Activated CD8-positive, alpha-beta T cell treated with anti-CD3 and anti-CD28 coated beads for 36 hours (primary cell): ENCODE measurements at regions not wholly inside any gene's neighbourhood (a gene's known extent, or its start where the extent isn't known, plus 50 kb on each side); places are given as distances from the start of the nearest gene placed in this dataset.

ENCODE experiments used
- ATAC-seq: fragments of 200-7000 bp; cut with Tn5 transposase; one replicate; pipeline ENCODE4 v1.10.0; 2021; ENCODE audit warnings: mild to moderate bottlenecking, moderate library complexity
- CTCF ChIA-PET: fragments of 350-600 bp; sonication (Branson Sonifier 250); formaldehyde crosslinking; loops from one replicate; lab custom pipeline; 2021; ENCODE audit warnings: antibody characterized with exemption; lab: Charles Lee
- POLR2A ChIA-PET: fragments of 350-600 bp; sonication (Branson Sonifier 250); formaldehyde crosslinking; loops from one replicate; lab custom pipeline; 2021; ENCODE audit warnings: antibody characterized with exemption; lab: Charles Lee
- DNase-seq: peaks from one replicate; pipeline ENCODE4 v3.0.0-alpha.2; 2020
- H3K27ac Mint-ChIP-seq: one replicate; pipeline ENCODE4 v1.8.0; 2021; ENCODE audit warnings: mild to moderate bottlenecking, mixed read lengths
- H3K27me3 Mint-ChIP-seq: one replicate; pipeline ENCODE4 v1.8.0; 2021; ENCODE audit warnings: mixed read lengths
- H3K36me3 Mint-ChIP-seq: one replicate; pipeline ENCODE4 v1.8.0; 2021; ENCODE audit warnings: low read depth, mixed read lengths
- H3K4me1 Mint-ChIP-seq: one replicate; pipeline ENCODE4 v1.8.0; 2021; ENCODE audit warnings: low read depth, mixed read lengths
- H3K4me3 Mint-ChIP-seq: one replicate; pipeline ENCODE4 v1.8.0; 2021; ENCODE audit warnings: mild to moderate bottlenecking, moderate library complexity, mixed read lengths
- H3K9me3 Mint-ChIP-seq: one replicate; pipeline ENCODE4 v1.8.0; 2021; ENCODE audit warnings: mixed read lengths
- CTCF ChIP-seq: fragments of 200-600 bp; IDR thresholded peaks from one replicate; pipeline ENCODE4 v1.8.0; 2022; ENCODE audit warnings: antibody characterized with exemption, mild to moderate bottlenecking
- intact Hi-C: fragments of 100-400 bp; cut with micrococcal nuclease; formaldehyde crosslinking; loops from one replicate; pipeline ENCODE4 v1.10.0; 2022

- no peak for DNase-seq
- intact Hi-C loops, result no loop called here
- ChIA-PET POLR2A (no interaction called here), CTCF (interaction anchor here (1.0 kb wide), 1 partner anchor 36 kb away, joined by 4 read pairs; no protein-coding TSS in a partner anchor)
- Mint-ChIP-seq H3K27ac (no peak overlapping the region), H3K36me3 (no peaks in the 10 kb centered on the region), H3K4me1 (peaks cover 11% of the 10 kb centered on the region), H3K9me3 (no peaks in the 10 kb centered on the region), H3K27me3 (no peaks in the 10 kb centered on the region), H3K4me3 (no peak overlapping the region)
- TF ChIP-seq CTCF, result no peak
- ATAC-seq, result peak; percentile 55
Observed at GRCh38 chr1:229192031-229192430, 78.9 kb upstream of the RAB4A start.

- POLR2A ChIA-PET, result no interaction called here
- ATAC-seq (no peak), DNase-seq (no peak)
- CTCF ChIA-PET, result interaction anchor here (2.6 kb wide), 1 partner anchor 34 kb away, joined by 9 read pairs; no protein-coding TSS in a partner anchor
- Mint-ChIP-seq H3K27me3 (no peaks in the 10 kb centered on the region), H3K4me3 (no peak overlapping the region), H3K9me3 (no peaks in the 10 kb centered on the region), H3K36me3 (no peaks in the 10 kb centered on the region), H3K27ac (no peak overlapping the region), H3K4me1 (peaks cover 11% of the 10 kb centered on the region)
- intact Hi-C loops, result no loop called here
- no peak for TF ChIP-seq CTCF
Observed at GRCh38 chr1:229192853-229193252, 78.1 kb upstream of the RAB4A start.

- POLR2A ChIA-PET, result no interaction called here
- Mint-ChIP-seq H3K4me1 (peaks cover 12% of the 10 kb centered on the region), H3K27ac (no peak overlapping the region), H3K36me3 (no peaks in the 10 kb centered on the region), H3K4me3 (no peak overlapping the region), H3K27me3 (no peaks in the 10 kb centered on the region), H3K9me3 (no peaks in the 10 kb centered on the region)
- DNase-seq (no peak), ATAC-seq (no peak)
- no peak for TF ChIP-seq CTCF
- intact Hi-C loops, result no loop called here
- CTCF ChIA-PET, result interaction anchor here (2.6 kb wide), 1 partner anchor 33 kb away, joined by 9 read pairs; no protein-coding TSS in a partner anchor
Observed at GRCh38 chr1:229194096-229194495, 76.8 kb upstream of the RAB4A start.

- intact Hi-C loops, result no loop called here
- Mint-ChIP-seq H3K4me1 (peaks cover 22% of the 10 kb centered on the region), H3K9me3 (no peaks in the 10 kb centered on the region), H3K27me3 (no peaks in the 10 kb centered on the region), H3K27ac (no peak overlapping the region), H3K36me3 (no peaks in the 10 kb centered on the region), H3K4me3 (no peak overlapping the region)
- ATAC-seq (no peak), DNase-seq (no peak)
- CTCF ChIA-PET, result no interaction called here
- TF ChIP-seq CTCF, result no peak
- POLR2A ChIA-PET, result interaction anchor here (0.6 to 0.7 kb wide), 2 partner anchors 53 to 135 kb away, joined by 3 read pairs; no protein-coding TSS in a partner anchor
Observed at GRCh38 chr1:229195246-229195645, 75.7 kb upstream of the RAB4A start.

- no peak for DNase-seq
- no peak overlapping the region for H3K4me3 Mint-ChIP-seq
- TF ChIP-seq CTCF, result no peak
- H3K36me3 Mint-ChIP-seq, result no peaks in the 10 kb centered on the region
- POLR2A ChIA-PET, result no interaction called here
- no peak for ATAC-seq
- H3K9me3 Mint-ChIP-seq, result no peaks in the 10 kb centered on the region
- CTCF ChIA-PET, result interaction anchor here (0.6 kb wide), 1 partner anchor 31 kb away, joined by 3 read pairs; no protein-coding TSS in a partner anchor
- peaks cover 20% of the 10 kb centered on the region for H3K4me1 Mint-ChIP-seq
- H3K27ac Mint-ChIP-seq, result no peak overlapping the region
- intact Hi-C loops, result no loop called here
- H3K27me3 Mint-ChIP-seq, result no peaks in the 10 kb centered on the region
Observed at GRCh38 chr1:229196404-229197264, 74.3 kb upstream of the RAB4A start.
